ENCODE measurements at regions not wholly inside any gene's neighbourhood (a gene's known extent, or its start where the extent isn't known, plus 50 kb on each side); places are given as distances from the start of the nearest gene placed in this dataset.

DNA sequence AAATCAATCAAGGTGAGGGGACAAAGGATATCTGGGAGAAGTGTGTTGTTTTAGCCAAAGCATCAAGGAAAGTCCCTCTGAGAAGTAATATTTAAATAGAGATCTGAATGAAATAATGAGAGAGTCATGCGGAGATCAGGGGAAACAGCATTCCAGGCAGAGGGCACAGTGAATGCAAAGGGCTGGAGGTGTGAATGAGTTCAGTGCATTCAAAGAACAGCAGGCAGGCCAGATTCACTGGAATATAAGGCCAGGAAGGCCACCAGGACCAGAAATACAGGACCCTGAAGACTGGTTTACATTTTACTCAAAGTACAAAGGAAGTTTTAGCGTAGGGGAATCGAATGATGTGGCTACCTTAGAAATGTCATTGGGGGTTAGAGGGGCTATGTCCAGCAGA is 436.2 kb upstream of the TMEM132C start:
- TF ChIP-seq, protein P1, sequence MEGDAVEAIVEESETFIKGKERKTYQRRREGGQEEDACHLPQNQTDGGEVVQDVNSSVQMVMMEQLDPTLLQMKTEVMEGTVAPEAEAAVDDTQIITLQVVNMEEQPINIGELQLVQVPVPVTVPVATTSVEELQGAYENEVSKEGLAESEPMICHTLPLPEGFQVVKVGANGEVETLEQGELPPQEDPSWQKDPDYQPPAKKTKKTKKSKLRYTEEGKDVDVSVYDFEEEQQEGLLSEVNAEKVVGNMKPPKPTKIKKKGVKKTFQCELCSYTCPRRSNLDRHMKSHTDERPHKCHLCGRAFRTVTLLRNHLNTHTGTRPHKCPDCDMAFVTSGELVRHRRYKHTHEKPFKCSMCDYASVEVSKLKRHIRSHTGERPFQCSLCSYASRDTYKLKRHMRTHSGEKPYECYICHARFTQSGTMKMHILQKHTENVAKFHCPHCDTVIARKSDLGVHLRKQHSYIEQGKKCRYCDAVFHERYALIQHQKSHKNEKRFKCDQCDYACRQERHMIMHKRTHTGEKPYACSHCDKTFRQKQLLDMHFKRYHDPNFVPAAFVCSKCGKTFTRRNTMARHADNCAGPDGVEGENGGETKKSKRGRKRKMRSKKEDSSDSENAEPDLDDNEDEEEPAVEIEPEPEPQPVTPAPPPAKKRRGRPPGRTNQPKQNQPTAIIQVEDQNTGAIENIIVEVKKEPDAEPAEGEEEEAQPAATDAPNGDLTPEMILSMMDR (IDR thresholded peaks at IDR 0.05), result no peak
- no peak for TF ChIP-seq POLR2A (IDR thresholded peaks at IDR 0.05)

Data from heart left ventricle (tissue), 13 donors.